Stomach (tissue), 4 donors: ENCODE measurements at regions not wholly inside any gene's neighbourhood (a gene's known extent, or its start where the extent isn't known, plus 50 kb on each side); places are given as distances from the start of the nearest gene placed in this dataset.

Experiments
- POLR2A ChIP-seq, 4 donors: fragments of 450-650 bp; IDR thresholded peaks; one replicate each; pipeline ENCODE4 v1.6.1; 2016; ENCODE audit warnings: antibody characterized with exemption in 4 of 4, control low read depth in 2 of 4, mild to moderate bottlenecking in 1 of 4, moderate library complexity in 1 of 4
- POLR2AphosphoS5 ChIP-seq, 3 donors: sonication (generic); formaldehyde crosslinking; IDR thresholded peaks; one replicate each; pipeline ENCODE4 v1.6.1; 2016; ENCODE audit warnings: antibody characterized with exemption in 3 of 3
- TF ChIP-seq, protein P1 (sequence below), 7 experiments: fragments of 450-650 bp in 4 of 7; fragments of 200-600 bp in 3 of 7; sonication (generic) in 3 of 7; IDR thresholded peaks; one replicate each; pipeline ENCODE4 v1.5.1; 2016 to 2019; ENCODE audit warnings: antibody characterized with exemption in 7 of 7, control low read depth in 2 of 7, mild to moderate bottlenecking in 1 of 7

DNA sequence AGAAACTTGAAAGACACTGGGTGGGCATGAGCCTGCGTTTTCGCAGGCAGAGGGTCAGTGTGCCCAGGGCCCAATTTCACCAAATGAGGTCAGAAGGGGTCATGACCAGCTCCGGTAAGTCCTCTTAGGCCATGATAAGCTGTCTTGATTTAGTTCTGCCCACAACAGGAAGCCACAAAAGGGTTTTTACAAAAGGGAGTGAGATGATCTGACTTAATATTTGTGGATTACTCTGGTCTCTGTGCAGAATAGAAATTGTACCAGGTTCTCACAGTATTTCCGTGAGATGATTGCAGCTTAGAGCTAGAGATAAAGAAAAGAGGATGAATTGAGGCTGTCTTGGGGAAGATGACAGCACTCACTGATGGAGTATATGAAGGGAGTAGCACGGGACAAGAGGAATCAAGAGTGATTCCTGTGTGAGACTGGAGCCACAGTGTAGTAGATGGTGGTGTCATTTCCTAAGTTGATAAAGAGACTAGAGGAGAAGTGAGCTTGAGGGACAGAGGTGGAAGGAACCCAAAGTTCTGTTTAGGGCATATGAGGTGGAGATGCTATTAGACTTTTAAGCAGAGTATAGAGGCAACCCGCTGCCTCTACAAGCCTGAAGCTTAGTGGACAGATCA is 288.3 kb upstream of the AMIGO2 start:
- TF ChIP-seq POLR2A (IDR thresholded peaks at IDR 0.05) (no peak), POLR2AphosphoS5 (IDR thresholded peaks at IDR 0.05) (no peak)
- TF ChIP-seq, protein P1, sequence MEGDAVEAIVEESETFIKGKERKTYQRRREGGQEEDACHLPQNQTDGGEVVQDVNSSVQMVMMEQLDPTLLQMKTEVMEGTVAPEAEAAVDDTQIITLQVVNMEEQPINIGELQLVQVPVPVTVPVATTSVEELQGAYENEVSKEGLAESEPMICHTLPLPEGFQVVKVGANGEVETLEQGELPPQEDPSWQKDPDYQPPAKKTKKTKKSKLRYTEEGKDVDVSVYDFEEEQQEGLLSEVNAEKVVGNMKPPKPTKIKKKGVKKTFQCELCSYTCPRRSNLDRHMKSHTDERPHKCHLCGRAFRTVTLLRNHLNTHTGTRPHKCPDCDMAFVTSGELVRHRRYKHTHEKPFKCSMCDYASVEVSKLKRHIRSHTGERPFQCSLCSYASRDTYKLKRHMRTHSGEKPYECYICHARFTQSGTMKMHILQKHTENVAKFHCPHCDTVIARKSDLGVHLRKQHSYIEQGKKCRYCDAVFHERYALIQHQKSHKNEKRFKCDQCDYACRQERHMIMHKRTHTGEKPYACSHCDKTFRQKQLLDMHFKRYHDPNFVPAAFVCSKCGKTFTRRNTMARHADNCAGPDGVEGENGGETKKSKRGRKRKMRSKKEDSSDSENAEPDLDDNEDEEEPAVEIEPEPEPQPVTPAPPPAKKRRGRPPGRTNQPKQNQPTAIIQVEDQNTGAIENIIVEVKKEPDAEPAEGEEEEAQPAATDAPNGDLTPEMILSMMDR (IDR thresholded peaks at IDR 0.05): no peak
